ENCODE measurements at regions not wholly inside any gene's neighbourhood (a gene's known extent, or its start where the extent isn't known, plus 50 kb on each side); places are given as distances from the start of the nearest gene placed in this dataset.
"Not testable (repeated sequence)": the region's sequence is repeated elsewhere in the genome, so short reads cannot be mapped to it uniquely, and the experiment has no call there.

DNA sequence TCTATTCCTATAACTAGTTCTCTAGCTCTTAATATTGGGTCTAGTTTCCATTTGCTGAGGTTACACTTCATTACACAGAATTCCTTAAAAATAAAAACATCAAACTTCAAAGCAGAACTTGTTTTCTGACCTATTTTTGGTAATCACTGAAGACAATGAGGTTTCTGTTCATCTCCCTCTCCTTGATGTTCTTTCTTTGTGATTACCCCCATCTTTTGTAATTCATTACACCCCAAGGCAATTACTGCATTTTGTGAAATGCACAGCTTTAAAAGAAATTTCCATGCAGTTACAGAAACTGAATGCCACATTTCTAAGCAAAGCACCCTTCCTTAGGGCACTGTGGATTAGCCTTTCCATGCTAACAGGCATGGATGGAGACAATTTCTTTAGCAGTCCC lies 363.2 kb upstream of the RND3 start:
- no peak for DNase-seq (ENCODE audit: low spot score)

GRCh38 chr2:150847578-150847977 lies 360.1 kb upstream of the RND3 start:
- no peak for DNase-seq (ENCODE audit: low spot score)

- no peak for DNase-seq (ENCODE audit: low spot score)
These were observed 359.2 kb upstream of the RND3 start for GRCh38 chr2:150846691-150847090.

DNA sequence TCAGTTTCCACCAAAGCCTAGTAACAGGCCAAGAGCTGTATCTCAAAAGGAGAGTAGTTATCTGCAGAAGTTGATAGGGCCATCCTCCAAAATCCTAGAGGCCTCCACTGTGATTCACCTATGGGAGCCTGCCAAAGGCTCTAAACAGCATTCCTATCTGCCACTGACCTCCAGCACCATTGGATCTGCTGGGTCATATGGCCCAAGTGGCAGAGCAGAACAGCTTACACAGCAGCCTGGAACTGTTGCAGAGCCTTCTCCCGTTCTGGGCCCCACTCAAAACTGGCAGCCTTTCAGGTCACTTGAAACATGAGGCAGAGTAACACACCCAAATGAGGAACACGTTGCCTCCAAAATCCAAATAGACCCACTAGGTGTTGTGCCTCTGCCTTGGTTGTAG lies 345.2 kb upstream of the RND3 start:
- no peak for DNase-seq (ENCODE audit: low spot score)

GRCh38 chr2:150824118-150824517 lies 336.7 kb upstream of the RND3 start:
- no peak for DNase-seq (ENCODE audit: low spot score)

DNA sequence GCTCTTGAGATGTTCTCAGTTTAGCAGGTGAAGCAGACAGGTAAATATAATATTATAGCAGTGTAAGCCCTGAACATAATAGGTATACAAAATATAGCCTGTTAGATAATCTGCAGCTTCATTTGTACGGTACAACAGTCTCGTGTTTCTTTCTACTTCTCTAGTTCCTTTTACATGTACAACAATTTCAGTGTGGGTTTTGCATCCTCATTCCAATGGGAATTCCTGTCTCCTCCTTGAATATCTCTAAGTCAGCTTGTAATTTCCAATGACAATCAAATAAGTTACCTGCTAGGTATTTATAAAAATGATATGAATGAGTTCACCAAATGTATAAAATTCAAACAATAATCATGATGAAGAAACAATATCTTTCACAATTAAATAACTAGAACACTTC lies 330.0 kb upstream of the RND3 start:
- DNase-seq (ENCODE audit: low spot score), result no peak

DNA sequence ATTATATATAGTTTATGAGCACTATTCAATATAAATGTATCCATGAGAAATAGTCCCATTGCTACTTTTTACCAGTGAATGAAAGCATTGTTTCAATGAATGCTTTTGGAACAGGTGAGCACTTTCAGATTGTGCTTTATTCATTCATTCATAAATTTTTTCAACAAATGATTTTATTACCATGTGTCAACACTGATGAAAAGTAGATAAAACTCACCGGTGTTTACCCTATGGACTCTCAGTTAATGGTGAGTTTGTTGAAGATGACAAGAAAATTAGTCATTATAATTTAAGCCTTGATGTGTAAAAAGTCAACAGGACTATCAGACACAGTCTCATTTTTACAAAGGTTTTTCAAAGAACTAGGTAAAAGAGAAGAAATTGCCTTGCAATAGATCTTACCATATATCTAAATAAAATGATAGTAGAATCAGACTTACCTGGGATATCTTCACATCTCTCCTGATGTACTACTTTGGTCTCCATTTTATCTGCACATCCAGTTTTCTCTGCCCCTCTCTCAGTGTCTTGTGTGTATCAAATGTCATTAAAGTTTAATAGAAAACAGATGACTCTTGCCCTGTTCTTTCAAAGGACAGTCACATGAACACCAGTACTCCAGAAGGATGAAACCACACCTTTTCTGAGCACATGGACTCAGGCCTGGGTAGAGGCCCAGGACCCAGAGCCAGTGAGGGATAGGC lies 325.3 kb upstream of the RND3 start:
- no peak for DNase-seq (ENCODE audit: low spot score)

GRCh38 chr2:150812066-150812465 lies 324.6 kb upstream of the RND3 start:
- no peak for DNase-seq (ENCODE audit: low spot score)

GRCh38 chr2:150811259-150811855 lies 323.9 kb upstream of the RND3 start:
- DNase-seq (ENCODE audit: low spot score), result no peak

GRCh38 chr2:150809103-150809502 lies 321.6 kb upstream of the RND3 start:
- no peak for DNase-seq (ENCODE audit: low spot score)

- no peak for DNase-seq (ENCODE audit: low spot score)
These were observed 318.9 kb upstream of the RND3 start for GRCh38 chr2:150806336-150806735.

GRCh38 chr2:150803689-150804398 lies 316.4 kb upstream of the RND3 start:
- no peak for DNase-seq (ENCODE audit: low spot score)

- no peak for DNase-seq (ENCODE audit: low spot score)
These were observed 315.2 kb upstream of the RND3 start for GRCh38 chr2:150802635-150803034.

DNA sequence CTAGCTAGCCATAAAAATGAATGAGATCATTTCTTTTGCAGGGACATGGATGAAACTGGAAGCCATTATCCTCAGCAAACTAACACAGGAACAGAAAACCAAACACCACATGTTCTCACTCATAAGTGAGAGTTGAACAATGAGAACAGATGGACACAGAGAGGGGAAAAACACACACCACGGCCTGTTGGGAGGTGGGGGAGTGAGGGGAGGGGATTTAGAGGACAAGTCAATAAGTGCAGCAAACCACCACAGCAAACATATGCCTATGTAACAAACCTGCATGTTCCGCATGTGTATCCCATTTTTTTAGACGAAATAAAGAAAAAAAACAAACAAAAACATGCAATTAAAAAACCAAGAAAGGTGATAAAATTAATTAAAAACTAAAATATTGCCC lies 308.8 kb upstream of the RND3 start:
- DNase-seq (ENCODE audit: low spot score), result not testable (repeated sequence)

DNA sequence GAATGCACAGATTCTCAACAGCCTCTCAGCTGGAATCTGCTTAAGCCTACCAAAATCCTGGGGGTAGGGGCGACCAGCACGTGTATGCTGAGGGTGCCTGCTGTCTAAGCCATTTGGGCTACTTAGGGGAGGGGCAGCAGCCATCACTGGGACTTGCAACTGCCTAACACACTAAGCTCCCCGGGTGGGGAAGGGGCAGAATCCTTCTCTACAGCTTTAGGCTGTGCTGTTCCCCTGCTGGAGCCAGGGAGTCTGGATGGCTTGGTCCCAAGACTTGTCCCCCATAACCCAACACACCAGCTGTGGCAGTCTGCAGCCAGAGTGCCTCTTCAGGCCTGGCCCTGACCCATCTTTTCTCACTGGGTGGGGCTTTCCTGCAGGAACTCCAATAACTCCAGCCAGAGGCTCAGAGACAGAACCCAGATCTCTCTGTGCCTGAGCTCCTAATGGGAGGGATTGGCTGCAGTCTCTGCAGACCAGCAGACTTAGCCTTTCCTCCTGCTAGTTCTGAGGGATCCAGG lies 305.4 kb upstream of the RND3 start:
- no peak for DNase-seq (ENCODE audit: low spot score)

- DNase-seq (ENCODE audit: low spot score), result no peak
These were observed 304.1 kb upstream of the RND3 start for GRCh38 chr2:150791567-150791966.

GRCh38 chr2:150789376-150789905 lies 302.0 kb upstream of the RND3 start:
- DNase-seq (ENCODE audit: low spot score), result no peak

GRCh38 chr2:150788426-150789140 lies 301.1 kb upstream of the RND3 start:
- DNase-seq (ENCODE audit: low spot score), result no peak

DNA sequence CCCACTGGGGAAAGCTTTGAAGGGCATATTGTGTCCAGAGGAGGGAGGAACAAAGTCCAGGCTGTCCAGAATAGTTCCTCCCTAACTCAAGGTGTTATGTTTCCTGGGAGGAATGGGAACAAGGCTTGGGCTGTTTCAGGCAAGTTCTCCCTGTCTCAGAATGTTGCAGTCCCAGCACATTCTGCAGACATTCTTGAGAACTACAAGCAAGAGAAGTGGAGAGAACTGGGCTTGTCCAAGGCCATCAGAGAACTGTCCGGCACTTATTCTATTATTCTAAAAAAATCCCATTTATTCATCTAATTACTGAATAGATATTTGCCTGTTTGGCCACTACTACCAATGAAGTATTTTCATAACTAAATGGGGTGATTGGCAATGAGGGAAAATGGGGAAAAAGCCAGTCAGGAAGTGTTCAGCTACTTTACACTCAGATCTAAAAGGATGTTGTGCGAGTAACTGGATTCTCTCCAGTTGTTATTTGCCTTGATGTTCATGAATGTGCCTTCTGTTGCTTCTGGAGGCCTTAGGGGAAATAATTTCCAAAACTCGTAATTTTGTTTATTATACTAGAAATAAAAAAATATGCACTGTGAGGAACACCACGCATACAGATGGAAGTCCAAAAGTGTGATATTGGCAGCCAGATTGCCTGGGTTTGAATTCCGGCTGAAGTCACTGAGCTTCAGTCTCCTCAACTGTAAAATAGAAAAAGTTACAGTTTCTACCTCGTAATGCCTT lies 300.1 kb upstream of the RND3 start:
- no peak for DNase-seq (ENCODE audit: low spot score)

GRCh38 chr2:150784389-150784788 lies 296.9 kb upstream of the RND3 start:
- DNase-seq (ENCODE audit: low spot score), result no peak

DNA sequence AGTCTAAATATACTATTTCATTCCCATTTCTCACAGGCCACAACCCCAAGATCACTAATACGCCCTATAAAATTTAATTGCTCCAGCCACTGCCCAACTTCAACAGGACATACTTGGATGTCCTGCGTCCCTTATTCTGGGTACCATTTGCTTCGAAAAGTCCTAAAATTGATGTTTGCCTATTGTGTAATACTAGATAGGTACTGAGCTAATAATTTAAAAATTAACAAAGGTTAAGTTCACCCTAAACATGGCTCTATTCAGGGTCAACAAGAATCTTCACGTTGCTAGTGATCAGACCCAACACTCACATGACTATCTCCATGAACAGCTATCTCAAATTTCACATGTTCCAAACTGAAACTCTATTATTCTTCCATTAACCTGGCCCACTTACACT lies 296.4 kb upstream of the RND3 start:
- no peak for DNase-seq (ENCODE audit: low spot score)

DNA sequence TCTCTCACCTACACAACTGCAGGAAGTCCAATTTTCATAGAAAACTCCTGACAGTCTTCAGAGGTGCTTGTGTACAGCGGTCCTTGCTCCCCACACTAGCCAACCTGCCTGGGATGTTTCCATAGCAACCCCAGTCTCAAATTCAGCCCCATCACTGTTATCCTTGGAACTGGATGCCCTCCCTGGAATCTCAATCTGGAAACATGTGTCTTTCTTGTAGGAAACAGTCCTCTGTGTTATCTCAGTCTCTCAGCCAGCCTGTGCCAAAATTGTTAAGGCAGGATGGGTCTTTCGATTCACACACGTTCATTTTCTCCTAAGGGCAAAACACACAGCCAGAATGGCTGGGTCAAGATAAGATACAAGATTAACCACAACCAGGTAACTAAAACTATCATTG lies 295.5 kb upstream of the RND3 start:
- DNase-seq (ENCODE audit: low spot score), result no peak
